OCI-LY3 (cell line): ENCODE measurements at regions not wholly inside any gene's neighbourhood (a gene's known extent, or its start where the extent isn't known, plus 50 kb on each side); places are given as distances from the start of the nearest gene placed in this dataset.

Source experiments
- H2AFZ ChIP-seq: fragments of 200-600, 300-600 bp; shearing (Covaris generic); 2 replicates; pipeline ENCODE4 v1.6.0; 2014; ENCODE audit warnings: antibody characterized with exemption, low read depth, low read length
- H3K27ac ChIP-seq: fragments of 200-600, 300-600 bp; sonication (generic); 2 replicates; pipeline ENCODE4 v1.5.1; 2014; ENCODE audit warnings: mild to moderate bottlenecking, low read length, moderate library complexity, mixed read lengths
- H3K27me3 ChIP-seq: fragments of 200-600, 300-600 bp; sonication (generic); 2 replicates; pipeline ENCODE4 v1.6.1; 2014; ENCODE audit warnings: low read depth, low read length, mixed read lengths
- H3K36me3 ChIP-seq: fragments of 200-600, 300-600 bp; sonication (generic); replicated peaks from 2 replicates; pipeline ENCODE3; 2014; ENCODE audit warnings: low read depth, low read length, mixed read lengths
- H3K4me1 ChIP-seq: fragments of 300-600, 200-600 bp; sonication (generic); 2 replicates; pipeline ENCODE4 v1.6.1; 2014; ENCODE audit warnings: low read length, mixed read lengths
- H3K4me2 ChIP-seq: fragments of 200-600, 300-600 bp; sonication (generic); 2 replicates; pipeline ENCODE4 v1.6.1; 2014; ENCODE audit warnings: low read length, mixed read lengths
- H3K4me3 ChIP-seq: fragments of 300-600, 200-600 bp; sonication (generic); 2 replicates; pipeline ENCODE4 v1.5.1; 2014; ENCODE audit warnings: antibody characterized with exemption, mild to moderate bottlenecking, low read length, moderate library complexity
- H3K79me2 ChIP-seq: fragments of 300-600, 200-600 bp; shearing (Covaris generic); 2 replicates; pipeline ENCODE4 v1.6.1; 2014; ENCODE audit warnings: mild to moderate bottlenecking, low read length, mixed read lengths
- H3K9ac ChIP-seq: fragments of 300-600, 200-600 bp; shearing (Covaris generic); 2 replicates; pipeline ENCODE4 v1.6.0; 2014; ENCODE audit warnings: mild to moderate bottlenecking, low read length, moderate library complexity
- H3K9me3 ChIP-seq: fragments of 200-600, 300-600 bp; shearing (Covaris generic); 2 replicates; pipeline ENCODE4 v1.6.1; 2014; ENCODE audit warnings: low read length, mixed read lengths; ENCODE audit not compliant: insufficient read depth
- H4K20me1 ChIP-seq: fragments of 200-600, 300-600 bp; sonication (generic); 2 replicates; pipeline ENCODE4 v1.6.1; 2016; ENCODE audit warnings: low read length, mixed read lengths; ENCODE audit not compliant: insufficient read depth
- CTCF ChIP-seq: fragments of 200-600, 300-600 bp; sonication (generic); IDR thresholded peaks from 2 replicates; pipeline ENCODE4 v1.5.1; 2014; ENCODE audit warnings: antibody characterized with exemption, low read length, low read depth
- EZH2phosphoT487 ChIP-seq: fragments of 200-600 bp; shearing (Covaris generic); IDR thresholded peaks from 2 replicates; pipeline ENCODE4 v1.6.1; 2018; ENCODE audit warnings: antibody characterized with exemption, mixed run types, low read depth

- Histone ChIP-seq H2AFZ (no peak overlapping the region), H3K27ac (no peak overlapping the region), H3K27me3 (no peaks in the 10 kb centered on the region), H3K4me1 (peaks cover 2% of the 10 kb centered on the region; the same call in 1 of the 2 replicates), H3K79me2 (no peaks in the 10 kb centered on the region), H3K36me3 (no peaks in the 10 kb centered on the region), H3K9ac (no peak overlapping the region), H4K20me1 (no peaks in the 10 kb centered on the region), H3K9me3 (no peaks in the 10 kb centered on the region), H3K4me3 (no peak overlapping the region), H3K4me2 (no peak overlapping the region)
- TF ChIP-seq EZH2phosphoT487, result no peak
- no peak for TF ChIP-seq CTCF
Observed at GRCh38 chr12:88342251-88342806, 200.2 kb downstream of the TMTC3 start.

GRCh38 chr12:88351146-88351545 is 209.0 kb downstream of the TMTC3 start:
- no peak overlapping the region for H3K4me3 ChIP-seq
- H3K27ac ChIP-seq, result no peak overlapping the region
- no peak for TF ChIP-seq EZH2phosphoT487
- no peak for TF ChIP-seq CTCF
- H2AFZ ChIP-seq, result no peak overlapping the region
- no peaks in the 10 kb centered on the region for H3K36me3 ChIP-seq
- no peaks in the 10 kb centered on the region for H3K4me1 ChIP-seq
- no peak overlapping the region for H3K9ac ChIP-seq
- no peak overlapping the region for H3K4me2 ChIP-seq
- no peaks in the 10 kb centered on the region for H4K20me1 ChIP-seq
- no peaks in the 10 kb centered on the region for H3K79me2 ChIP-seq
- no peaks in the 10 kb centered on the region for H3K27me3 ChIP-seq
- no peaks in the 10 kb centered on the region for H3K9me3 ChIP-seq

- Histone ChIP-seq H3K36me3 (no peaks in the 10 kb centered on the region), H3K79me2 (no peaks in the 10 kb centered on the region), H2AFZ (no peak overlapping the region), H4K20me1 (no peaks in the 10 kb centered on the region), H3K4me2 (no peak overlapping the region), H3K27ac (no peak overlapping the region), H3K27me3 (no peaks in the 10 kb centered on the region), H3K9me3 (no peaks in the 10 kb centered on the region), H3K4me1 (no peaks in the 10 kb centered on the region), H3K9ac (no peak overlapping the region), H3K4me3 (no peak overlapping the region)
- TF ChIP-seq EZH2phosphoT487, result no peak
- no peak for TF ChIP-seq CTCF
Observed at GRCh38 chr12:88354691-88355090, 212.6 kb downstream of the TMTC3 start.

- Histone ChIP-seq H3K4me2 (no peak overlapping the region), H3K36me3 (no peaks in the 10 kb centered on the region), H3K27me3 (no peaks in the 10 kb centered on the region), H3K4me3 (no peak overlapping the region), H4K20me1 (no peaks in the 10 kb centered on the region), H3K9me3 (no peaks in the 10 kb centered on the region), H3K27ac (no peak overlapping the region), H3K4me1 (no peaks in the 10 kb centered on the region), H2AFZ (no peak overlapping the region), H3K79me2 (no peaks in the 10 kb centered on the region), H3K9ac (no peak overlapping the region)
- TF ChIP-seq EZH2phosphoT487, result no peak
- TF ChIP-seq CTCF, result no peak
Observed at GRCh38 chr12:88360343-88360742, 218.2 kb downstream of the TMTC3 start.
